Neutrophil (primary cell): ENCODE measurements at regions not wholly inside any gene's neighbourhood (a gene's known extent, or its start where the extent isn't known, plus 50 kb on each side); places are given as distances from the start of the nearest gene placed in this dataset.

ENCODE experiments used
- H3K27ac ChIP-seq: fragments of 200-600 bp; sonication (generic); 2 replicates; pipeline ENCODE4 v1.5.1; 2016; ENCODE audit warnings: mild to moderate bottlenecking, moderate library complexity
- H3K27me3 ChIP-seq: fragments of 200-600 bp; sonication (generic); 2 replicates; pipeline ENCODE4 v1.6.0; 2016; ENCODE audit warnings: mild to moderate bottlenecking
- H3K36me3 ChIP-seq: fragments of 200-600 bp; sonication (generic); 2 replicates; pipeline ENCODE4 v1.5.1; 2017
- H3K4me1 ChIP-seq, 2 experiments: fragments of 200-600 bp in 1 of 2; sonication (generic) in 1 of 2; 1 replicate in 1 of 2; 2 replicates in 1 of 2; pipeline versions ENCODE4 v1.5.1 to v1.6.1; 2013 to 2016; ENCODE audit warnings: low read depth in 1 of 2, low read length in 1 of 2, mild to moderate bottlenecking in 1 of 2, moderate library complexity in 1 of 2; ENCODE audit not compliant: control insufficient read depth in 1 of 2, insufficient read depth in 1 of 2
- H3K4me3 ChIP-seq, 2 experiments: fragments of 200-600 bp in 1 of 2; sonication (generic) in 1 of 2; 1 replicate in 1 of 2; 2 replicates in 1 of 2; pipeline ENCODE4 v1.5.1; 2013 to 2016; ENCODE audit warnings: low read depth in 1 of 2, low read length in 1 of 2, mild to moderate bottlenecking in 1 of 2, moderate library complexity in 1 of 2
- H3K9me3 ChIP-seq: fragments of 200-600 bp; sonication (generic); 2 replicates; pipeline ENCODE4 v1.5.1; 2016
- TF ChIP-seq, protein P1 (sequence below): fragments of 200-600 bp; sonication (generic); IDR thresholded peaks from 2 replicates; pipeline ENCODE4 v1.5.1; 2016; ENCODE audit warnings: antibody characterized with exemption

DNA sequence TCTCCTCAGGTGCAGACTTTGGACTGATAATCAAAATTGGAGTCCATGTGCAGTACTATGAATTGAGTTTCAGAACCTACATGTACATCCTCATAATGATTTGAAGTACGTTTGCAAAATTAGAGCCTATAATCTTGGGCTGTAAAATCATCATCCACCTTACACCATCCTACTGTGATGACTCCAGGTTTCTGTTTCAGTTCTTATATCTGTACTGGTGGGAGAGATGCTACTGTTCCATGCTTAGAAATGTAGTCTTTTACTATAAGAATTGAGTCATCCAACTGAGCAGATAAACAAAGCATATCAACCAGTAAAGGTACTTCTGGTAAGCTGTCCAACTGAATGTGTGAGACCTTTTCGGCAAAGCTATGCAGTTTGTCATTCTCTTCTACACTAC is 586.3 kb upstream of the FAM174A start:
- no peaks in the 10 kb centered on the region for H3K4me1 ChIP-seq
- TF ChIP-seq, protein P1, sequence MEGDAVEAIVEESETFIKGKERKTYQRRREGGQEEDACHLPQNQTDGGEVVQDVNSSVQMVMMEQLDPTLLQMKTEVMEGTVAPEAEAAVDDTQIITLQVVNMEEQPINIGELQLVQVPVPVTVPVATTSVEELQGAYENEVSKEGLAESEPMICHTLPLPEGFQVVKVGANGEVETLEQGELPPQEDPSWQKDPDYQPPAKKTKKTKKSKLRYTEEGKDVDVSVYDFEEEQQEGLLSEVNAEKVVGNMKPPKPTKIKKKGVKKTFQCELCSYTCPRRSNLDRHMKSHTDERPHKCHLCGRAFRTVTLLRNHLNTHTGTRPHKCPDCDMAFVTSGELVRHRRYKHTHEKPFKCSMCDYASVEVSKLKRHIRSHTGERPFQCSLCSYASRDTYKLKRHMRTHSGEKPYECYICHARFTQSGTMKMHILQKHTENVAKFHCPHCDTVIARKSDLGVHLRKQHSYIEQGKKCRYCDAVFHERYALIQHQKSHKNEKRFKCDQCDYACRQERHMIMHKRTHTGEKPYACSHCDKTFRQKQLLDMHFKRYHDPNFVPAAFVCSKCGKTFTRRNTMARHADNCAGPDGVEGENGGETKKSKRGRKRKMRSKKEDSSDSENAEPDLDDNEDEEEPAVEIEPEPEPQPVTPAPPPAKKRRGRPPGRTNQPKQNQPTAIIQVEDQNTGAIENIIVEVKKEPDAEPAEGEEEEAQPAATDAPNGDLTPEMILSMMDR: no peak
- H3K27ac ChIP-seq: no peak overlapping the region
- no peaks in the 10 kb centered on the region for H3K36me3 ChIP-seq
- H3K4me3 ChIP-seq: no peak overlapping the region
- H3K27me3 ChIP-seq: no peaks in the 10 kb centered on the region
- H3K9me3 ChIP-seq: no peaks in the 10 kb centered on the region

DNA sequence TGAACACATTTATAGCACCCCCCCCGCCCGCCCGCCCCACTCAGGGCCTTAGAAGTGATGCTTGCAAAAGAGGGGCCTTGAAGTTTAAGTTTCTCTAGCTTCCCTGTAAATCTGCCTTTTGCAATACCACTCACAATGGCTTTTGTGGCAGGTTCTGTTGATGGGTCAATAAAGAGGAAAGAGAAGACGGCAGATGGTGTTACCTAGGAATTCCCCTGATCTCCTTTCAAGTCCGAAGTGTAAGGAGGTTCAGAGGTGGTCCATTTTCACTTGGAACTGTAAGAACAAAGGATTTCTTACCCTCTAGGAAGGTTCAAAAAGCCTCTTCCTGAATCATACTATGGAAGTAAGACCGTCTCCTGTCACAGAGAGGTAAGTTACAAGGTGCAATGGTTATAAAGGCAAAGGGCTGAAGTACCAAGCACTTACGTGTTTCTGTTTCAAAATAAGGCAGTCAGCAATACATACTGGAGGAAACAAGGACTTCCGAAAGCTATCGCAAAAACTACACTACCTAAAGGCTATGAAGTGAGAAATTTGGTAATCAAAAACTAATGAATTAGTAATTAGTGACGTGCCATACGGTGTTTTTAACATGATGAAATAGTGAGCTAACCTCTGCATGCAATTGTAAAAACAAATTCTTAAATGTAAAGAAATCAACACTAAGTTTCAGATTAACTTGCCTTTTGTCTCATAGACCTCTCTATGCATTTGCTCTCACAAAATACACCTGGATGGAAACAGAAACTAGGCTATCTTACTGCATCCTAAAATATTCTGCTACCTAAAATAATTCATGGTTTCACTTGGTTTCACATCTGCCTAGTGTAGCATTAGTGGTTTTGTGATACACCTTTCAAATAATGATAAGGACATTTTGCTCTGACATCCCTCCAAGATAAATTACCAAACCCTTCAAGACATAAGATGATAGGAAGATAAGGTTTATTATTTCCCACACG is 589.4 kb upstream of the FAM174A start:
- no peak overlapping the region for H3K27ac ChIP-seq
- no peak overlapping the region for H3K4me3 ChIP-seq
- H3K36me3 ChIP-seq: no peaks in the 10 kb centered on the region
- no peaks in the 10 kb centered on the region for H3K9me3 ChIP-seq
- TF ChIP-seq, protein P1: no peak
- no peaks in the 10 kb centered on the region for H3K4me1 ChIP-seq
- no peaks in the 10 kb centered on the region for H3K27me3 ChIP-seq

DNA sequence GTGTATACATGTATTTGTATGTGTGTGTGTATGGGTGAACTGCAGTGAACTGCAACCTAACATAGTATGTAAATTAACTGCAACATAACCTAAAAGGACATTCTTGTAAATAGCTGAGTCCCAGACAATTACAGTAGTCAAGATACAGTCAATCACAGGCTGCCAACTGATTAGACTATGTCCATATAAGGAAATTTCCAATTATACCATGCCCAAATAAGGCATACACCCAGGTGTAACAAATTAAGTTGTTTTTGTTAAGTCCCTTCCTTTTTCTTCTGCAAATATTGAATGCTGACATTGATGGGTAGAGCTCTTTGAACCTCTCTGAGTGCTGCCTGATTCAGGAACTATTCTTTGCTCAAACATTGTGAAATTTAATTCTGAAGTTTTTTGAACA is 594.6 kb upstream of the FAM174A start:
- H3K27ac ChIP-seq: no peak overlapping the region
- no peaks in the 10 kb centered on the region for H3K27me3 ChIP-seq
- H3K4me3 ChIP-seq: no peak overlapping the region
- no peaks in the 10 kb centered on the region for H3K36me3 ChIP-seq
- no peaks in the 10 kb centered on the region for H3K9me3 ChIP-seq
- TF ChIP-seq, protein P1: no peak
- H3K4me1 ChIP-seq: no peaks in the 10 kb centered on the region

DNA sequence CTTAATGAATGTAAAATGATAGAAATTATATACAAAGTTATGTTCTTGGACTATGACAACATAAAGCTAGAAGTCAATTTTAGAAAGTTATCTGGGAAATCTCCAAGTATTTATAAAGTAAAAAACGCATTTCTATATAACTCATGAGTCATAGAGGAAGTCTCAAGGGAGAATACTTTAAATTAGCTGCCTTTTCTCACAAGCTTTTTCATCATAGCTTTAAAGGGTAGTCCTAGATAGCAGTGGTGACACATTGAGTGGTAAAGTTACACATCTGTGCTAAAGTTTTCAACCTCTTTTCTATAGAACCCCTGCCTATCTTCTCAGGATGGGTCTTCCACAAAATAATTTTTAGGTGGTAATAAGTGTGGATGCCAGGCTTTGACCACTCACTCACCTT is 598.3 kb upstream of the FAM174A start:
- Histone ChIP-seq H3K27me3 (no peaks in the 10 kb centered on the region), H3K9me3 (no peaks in the 10 kb centered on the region), H3K4me3 (no peak overlapping the region), H3K27ac (no peak overlapping the region), H3K4me1 (no peaks in the 10 kb centered on the region), H3K36me3 (no peaks in the 10 kb centered on the region)
- TF ChIP-seq, protein P1: no peak

DNA sequence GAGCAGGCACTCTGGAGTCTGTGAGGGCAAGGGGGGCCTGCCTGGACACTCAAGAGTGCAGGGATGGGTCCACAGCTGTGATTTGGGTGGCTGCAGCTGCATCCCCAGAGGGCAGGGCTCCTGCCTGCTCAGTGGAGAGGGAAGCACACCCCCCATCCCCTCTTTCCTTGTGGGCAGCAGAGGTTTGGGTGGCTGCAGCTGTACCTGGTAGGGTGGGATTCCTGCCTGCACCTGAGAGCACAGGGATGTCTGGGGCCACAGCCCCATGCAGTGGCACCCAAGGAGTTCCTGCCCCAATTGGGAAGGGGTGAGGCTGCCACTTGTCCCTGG is 605.4 kb upstream of the FAM174A start:
- H3K27ac ChIP-seq: no peak overlapping the region
- no peaks in the 10 kb centered on the region for H3K36me3 ChIP-seq
- H3K9me3 ChIP-seq: no peaks in the 10 kb centered on the region
- no peak overlapping the region for H3K4me3 ChIP-seq
- TF ChIP-seq, protein P1: no peak
- no peaks in the 10 kb centered on the region for H3K4me1 ChIP-seq
- H3K27me3 ChIP-seq: no peaks in the 10 kb centered on the region
